Head of caudate nucleus (tissue), 42 donors: ENCODE measurements at regions not wholly inside any gene's neighbourhood (a gene's known extent, or its start where the extent isn't known, plus 50 kb on each side); places are given as distances from the start of the nearest gene placed in this dataset.
"Not testable (repeated sequence)": the region's sequence is repeated elsewhere in the genome, so short reads cannot be mapped to it uniquely, and the experiment has no call there.

Experiments
- DNase-seq, 42 donors: peaks; one replicate each; pipeline versions ENCODE4 v3.0.0 to v3.0.0-alpha.2; 2020 to 2021; ENCODE audit warnings: mixed read lengths in 7 of 42
- intact Hi-C: fragments of 100-400 bp; cut with DNase I; formaldehyde crosslinking; loops from one replicate; pipeline ENCODE4 v1.15.0; 2022

DNA sequence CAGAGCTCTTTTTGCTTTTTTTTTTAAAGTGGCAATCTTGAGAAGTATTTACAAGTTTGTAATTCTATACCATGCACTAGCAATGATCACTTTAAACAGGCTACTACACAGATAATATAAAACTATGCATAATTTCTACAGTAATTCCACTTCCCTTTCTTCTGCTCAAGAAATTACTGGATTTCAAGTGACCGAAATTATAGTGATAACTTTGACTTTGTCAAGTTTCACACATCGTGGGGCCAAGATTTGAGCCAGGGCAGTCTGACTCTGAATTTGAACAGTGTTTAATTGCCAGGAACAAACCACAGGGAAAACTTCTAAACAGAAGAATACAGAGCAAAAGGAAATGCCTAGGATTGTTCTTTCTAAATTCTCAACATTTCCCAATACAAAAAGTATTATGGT, 288.3 kb upstream of the MKLN1 start:
- DNase-seq = no peak
- intact Hi-C loops = no loop called here

DNA sequence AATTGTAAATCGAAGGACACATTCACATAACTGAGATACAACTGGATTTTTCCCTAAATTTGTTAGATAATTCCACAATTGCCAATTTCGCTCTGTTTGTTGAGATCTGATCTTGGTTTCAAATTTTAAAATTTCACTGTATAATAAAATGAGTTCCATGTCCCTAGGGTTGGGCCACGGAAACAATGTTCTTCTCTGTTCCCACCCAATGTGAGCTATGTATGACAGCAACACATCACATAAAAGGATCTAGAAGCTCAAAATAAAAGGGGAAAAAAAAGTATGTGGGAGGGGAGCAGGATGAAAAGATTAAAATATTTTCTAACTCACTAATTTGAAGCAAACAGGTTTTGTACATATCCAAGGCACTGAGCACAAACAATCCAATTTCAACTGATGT, 287.8 kb upstream of the MKLN1 start:
- no peak for DNase-seq
- intact Hi-C loops = no loop called here

DNA sequence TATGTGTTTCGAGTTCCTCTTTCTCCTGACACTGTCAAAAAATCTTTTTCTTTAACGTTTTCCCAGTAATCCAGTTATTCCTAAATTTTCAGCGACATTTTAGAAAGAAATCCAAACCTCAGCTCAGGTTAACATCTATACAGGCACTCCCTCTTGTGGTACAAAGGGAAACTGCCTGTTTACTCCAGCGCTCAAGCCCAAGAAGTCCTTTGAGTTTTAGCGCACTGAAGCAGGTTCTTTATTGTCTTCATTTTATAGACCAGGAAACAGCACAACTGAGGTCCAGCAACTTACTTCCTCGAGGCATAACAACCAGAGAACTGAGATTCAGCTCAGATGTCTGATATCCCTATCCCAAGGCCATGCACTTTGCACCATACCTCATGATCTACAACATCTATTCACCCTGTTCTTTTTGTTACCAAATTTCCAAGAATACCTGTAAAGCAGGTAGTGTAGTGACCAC, 287.2 kb upstream of the MKLN1 start:
- intact Hi-C loops = no loop called here
- peak in 34 of 42 donors; percentile 17 to 86 (median 54) for DNase-seq

GRCh38 chr7:131041012-131041695, 286.5 kb upstream of the MKLN1 start:
- DNase-seq, intact Hi-C loops: not testable (repeated sequence)

DNA sequence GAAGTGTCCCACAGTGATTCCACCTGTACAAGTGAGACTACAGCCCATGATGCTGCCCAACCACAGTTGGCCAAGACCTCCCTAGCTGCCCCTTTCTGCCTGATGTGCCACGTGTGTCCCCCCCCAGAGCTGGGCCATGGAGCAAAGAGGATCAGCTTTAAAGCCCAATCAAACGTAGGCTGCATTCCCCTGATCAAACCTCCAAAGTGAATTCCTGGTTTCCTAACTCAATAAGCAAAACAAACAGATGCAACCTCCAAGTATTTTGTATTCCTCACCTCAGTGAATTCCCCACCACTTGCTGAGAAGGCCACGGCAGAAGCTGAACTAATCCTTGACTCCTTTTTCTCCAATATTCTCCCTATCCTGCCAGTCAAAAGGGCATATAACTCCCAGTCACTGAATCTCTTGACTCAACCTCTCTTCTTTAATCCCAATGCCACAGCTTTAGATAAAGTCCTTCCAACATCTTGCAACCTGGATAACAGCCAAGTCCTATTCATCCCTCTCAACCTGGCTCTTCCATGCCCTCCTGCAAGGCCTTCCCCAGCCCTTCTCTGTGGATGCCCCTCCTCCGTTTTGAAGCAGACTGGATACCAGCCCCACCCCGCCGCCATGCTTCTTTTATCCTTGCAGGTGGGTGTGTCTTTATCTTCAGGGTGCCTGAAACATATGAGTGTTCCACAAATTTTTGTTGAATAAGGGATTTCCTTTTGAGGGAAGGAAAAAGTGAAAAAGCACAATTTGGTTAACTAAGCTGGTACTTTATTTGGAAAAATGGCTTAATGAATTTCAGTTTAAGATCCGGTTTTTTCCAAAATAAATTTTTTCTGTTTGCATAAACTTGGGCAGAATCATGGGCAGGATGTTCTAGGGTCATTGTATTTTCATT, 285.2 kb upstream of the MKLN1 start:
- intact Hi-C loops = no loop called here
- no peak for DNase-seq

GRCh38 chr7:131045526-131045925, 282.1 kb upstream of the MKLN1 start:
- no peak for DNase-seq
- intact Hi-C loops = no loop called here

DNA sequence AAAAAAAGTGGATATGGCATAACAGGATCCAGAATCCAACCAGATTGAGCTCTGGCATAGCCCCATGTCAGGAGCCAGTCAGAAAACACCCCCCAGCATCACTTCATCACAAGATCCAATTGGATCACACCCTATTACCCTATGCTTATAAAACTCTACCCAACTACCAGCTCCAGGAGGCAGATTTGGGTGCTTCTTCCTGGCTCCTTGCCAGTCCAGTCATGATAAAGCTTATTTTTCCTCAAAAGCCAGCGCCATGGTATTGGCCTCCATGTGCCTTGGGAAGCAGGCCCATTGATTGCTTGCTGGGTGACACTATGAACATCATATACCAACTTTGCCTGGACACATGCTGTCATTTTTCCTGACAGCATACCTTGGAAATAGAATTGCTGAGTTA, 281.4 kb upstream of the MKLN1 start:
- intact Hi-C loops = no loop called here
- DNase-seq = no peak

DNA sequence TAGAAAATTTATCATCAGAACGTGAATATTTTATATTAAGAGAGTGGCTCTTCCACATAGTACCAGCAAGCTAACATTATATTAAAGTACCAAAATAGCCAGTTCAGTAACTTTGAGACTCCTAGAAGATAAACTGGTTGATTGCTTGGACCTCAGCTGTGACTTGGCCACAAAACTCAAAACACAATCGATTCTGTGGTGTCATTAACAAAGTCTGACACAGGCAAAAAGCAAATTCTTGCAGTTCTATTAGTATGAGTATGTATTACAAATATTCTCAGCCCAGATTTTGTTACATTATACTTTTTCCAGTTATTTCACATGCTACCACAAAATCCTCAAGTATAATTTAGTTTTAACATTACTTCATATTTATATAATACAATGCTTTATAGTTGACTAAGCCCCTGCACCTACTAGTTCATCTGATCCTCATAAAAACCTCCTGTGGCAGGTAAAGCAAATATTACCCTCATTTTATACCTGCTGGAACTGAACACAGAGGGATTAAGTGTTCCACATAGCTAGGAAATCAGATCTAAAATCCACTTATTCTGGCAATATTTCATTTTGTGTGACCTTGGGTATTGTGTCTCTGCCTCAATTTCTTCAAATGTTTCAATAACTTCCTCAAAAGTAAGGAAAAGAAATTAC, 279.9 kb upstream of the MKLN1 start:
- intact Hi-C loops = no loop called here

DNA sequence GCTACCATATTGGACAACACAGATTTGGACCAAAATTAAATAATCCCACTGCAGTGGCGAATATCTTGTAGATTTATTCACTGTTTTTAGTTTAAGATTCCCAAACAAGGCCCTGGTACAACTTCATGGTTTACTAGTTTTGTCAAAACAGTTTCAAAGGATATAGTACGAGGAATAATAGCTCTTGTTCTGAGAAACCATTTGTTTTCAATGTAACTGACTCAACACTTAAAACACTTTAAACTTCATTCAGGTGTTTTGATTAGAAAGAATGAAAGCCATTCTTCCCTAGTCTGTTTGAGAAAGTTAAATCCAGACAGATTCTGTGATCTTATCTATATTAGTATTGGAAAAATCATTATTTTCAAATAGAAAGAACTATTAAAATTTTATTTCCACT, 276.4 kb upstream of the MKLN1 start:
- intact Hi-C loops = no loop called here
- no peak for DNase-seq

More for the DNA sequence above, 279.9 kb upstream of the MKLN1 start:
- DNase-seq = no peak

DNA sequence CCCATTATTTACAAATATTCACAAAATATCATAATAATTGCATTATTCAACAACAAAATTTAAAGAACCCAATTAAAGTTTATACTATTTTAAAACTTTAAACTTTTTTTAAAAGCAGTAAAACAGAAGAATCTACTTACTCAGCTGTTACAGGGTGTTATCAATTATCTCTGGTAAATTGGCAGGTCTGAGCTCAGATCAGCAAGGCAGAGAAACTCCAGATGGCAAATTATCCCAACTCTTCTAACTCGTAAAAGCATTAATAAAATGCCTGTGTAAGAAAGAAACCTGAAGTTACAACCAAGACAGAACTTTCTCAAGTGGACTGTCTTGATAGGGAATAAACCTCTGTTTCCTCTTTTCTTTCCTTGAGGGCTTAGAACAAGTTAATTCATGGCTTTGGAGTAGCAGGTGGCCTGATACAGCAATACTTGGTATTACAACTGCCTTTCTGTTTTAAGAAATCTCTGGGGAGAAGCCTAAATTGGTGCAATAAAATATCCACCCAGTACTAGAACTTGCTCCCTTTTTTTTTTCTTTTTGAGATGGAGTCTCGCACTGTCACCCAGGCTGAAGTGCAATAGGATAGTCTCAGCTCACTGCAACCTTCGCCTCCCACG, 275.3 kb upstream of the MKLN1 start:
- intact Hi-C loops = no loop called here
- no peak for DNase-seq

- intact Hi-C loops = no loop called here
- DNase-seq = no peak
Measured at GRCh38 chr7:131056007-131056406, 271.7 kb upstream of the MKLN1 start.

DNA sequence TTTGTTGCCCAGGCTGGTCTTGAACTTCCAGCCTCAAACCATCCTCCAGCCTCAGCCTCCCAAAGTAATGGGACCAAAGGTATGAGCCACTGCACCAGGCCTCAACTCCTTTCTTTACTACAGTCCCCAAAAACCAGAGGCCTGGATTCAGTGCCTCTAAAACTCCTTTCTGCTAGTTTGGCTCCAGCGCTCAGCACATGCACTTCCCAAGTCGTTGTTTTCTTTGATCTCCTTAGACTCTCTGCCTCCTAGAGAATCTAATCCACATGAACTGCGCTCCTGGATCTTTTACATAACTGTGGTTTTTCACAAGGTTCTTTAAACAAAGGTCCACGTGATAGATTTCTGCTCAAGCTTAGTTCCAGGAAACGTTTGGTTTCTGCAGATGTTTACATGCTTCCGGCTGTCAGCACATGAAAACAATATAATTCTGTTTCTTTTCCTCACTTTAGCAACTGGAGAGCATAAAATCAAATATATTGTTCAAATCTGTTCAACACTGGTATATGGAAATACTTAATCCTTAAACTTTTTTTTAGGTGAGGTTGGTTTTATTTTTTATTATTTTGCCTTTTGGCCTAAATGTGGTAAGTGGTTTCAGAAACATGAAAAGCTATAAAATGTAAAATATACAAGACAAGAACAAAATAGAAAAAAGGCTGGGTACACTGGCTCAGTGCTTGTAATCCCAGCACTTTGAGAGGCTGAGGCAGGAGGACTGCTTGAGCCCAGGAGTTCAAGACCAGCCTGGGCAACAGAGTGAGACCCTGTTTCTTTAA, 270.5 kb upstream of the MKLN1 start:
- DNase-seq = peak in 1 of 42 donors; percentile 21
- intact Hi-C loops = no loop called here

- intact Hi-C loops = no loop called here
- DNase-seq = no peak
Measured at GRCh38 chr7:131057794-131058070, 269.9 kb upstream of the MKLN1 start.

DNA sequence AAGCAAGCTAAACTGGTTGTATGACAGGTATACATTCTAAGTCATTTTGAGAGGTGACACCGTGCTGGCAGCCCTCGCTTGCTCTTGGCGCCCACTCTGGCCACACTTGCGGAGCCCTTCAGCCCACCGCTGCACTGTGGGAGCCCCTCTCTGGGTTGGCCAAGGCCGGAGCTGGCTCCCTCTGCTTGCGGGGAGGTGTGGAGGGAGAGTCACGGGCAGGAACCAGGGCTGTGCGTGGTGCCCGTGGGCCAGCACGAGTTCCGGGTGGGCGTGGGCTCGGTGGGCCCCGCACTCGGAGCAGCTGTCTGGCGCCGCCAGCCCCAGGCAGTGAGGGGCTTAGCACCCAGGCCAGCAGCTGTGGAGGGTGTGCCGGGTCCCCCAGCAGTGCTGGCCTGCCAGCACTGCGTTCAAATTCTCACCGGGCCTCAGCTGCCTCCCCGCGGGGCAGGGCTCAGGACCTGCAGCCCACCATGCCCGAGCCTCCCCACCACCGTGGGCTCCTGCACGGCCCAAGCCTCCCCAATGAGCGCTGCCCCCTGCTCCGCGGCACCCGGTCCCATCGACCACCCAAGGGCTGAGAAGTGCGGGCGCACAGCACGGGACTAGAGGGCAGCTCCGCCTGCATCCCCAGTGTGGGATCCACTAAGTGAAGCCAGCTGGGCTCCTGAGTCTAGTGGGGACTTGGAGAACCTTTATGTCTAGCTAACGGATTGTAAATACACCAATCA, 269.0 kb upstream of the MKLN1 start:
- DNase-seq, intact Hi-C loops: not testable (repeated sequence)

- intact Hi-C loops, DNase-seq: not testable (repeated sequence)
Measured at GRCh38 chr7:131059401-131059800, 268.3 kb upstream of the MKLN1 start.

DNA sequence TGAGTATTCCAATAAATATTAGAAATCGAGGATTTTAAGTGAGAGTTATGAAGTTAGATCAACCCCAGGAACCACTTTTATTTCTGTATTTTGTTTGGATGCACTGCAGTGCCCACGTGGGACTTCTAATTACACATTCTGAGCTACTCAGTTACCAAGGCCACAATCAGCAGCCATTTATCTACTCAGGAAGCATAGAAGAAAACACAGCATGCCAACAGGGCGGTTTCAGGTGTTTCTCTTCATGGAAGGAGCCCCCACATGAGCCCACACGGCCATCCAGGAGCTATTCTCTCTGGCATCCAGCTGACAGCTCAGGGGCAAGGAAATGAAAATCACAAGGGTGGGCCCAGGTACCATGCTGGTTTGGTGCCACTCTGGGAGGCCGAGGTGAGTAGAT, 266.5 kb upstream of the MKLN1 start:
- intact Hi-C loops = loop anchor here (10.0 kb wide), 1 partner anchor 364 kb away; no protein-coding TSS in a partner anchor
- no peak for DNase-seq

DNA sequence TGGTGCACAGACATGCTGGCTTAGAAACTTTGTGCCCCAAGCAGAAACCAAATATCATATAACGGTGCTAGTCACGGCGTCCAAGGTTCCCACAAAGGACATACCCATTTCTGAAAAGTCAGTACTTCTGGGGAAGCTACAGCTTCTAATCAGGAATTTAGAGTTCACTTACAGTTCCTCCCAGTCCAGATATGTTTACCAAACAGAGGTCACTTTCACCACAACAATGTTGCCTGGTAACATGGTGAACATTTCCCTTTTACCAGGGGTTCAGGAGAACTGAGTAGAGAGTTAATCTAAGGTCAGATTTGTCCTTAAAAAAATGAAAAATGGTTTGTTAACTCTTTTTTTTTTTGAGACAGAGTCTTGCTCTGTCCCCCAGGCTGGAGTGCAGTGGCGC, 265.9 kb upstream of the MKLN1 start:
- intact Hi-C loops = loop anchor here (10.0 kb wide), 1 partner anchor 363 kb away; no protein-coding TSS in a partner anchor
- DNase-seq = no peak

GRCh38 chr7:131066635-131067034, 261.0 kb upstream of the MKLN1 start:
- intact Hi-C loops = loop anchor here (10.0 kb wide), 1 partner anchor 358 kb away; no protein-coding TSS in a partner anchor
- DNase-seq = no peak
